MCF 10A (cell line): ENCODE measurements at regions not wholly inside any gene's neighbourhood (a gene's known extent, or its start where the extent isn't known, plus 50 kb on each side); places are given as distances from the start of the nearest gene placed in this dataset.

ENCODE experiments used
- BruUV-seq: library from RNA; stranded (reverse); fragments of 400-500 nt; replicated peaks from 2 replicates; lab custom pipeline; 2021; lab: Mats Ljungman, UMichigan
- CTCF ChIA-PET: fragments of 300-600 bp; sonication (Branson Sonifier 250); formaldehyde crosslinking; extraction: SDS; loops from one replicate; lab custom pipeline; 2021; ENCODE audit warnings: antibody characterized with exemption, inconsistent platforms; lab: Yijun Ruan, JAX
- POLR2A ChIA-PET: fragments of 300-600, 350-650 bp; sonication (Branson Sonifier 250); formaldehyde crosslinking; extraction: SDS; loops from one replicate; lab custom pipeline; 2020; ENCODE audit warnings: antibody characterized with exemption, inconsistent platforms; lab: Yijun Ruan, JAX
- DNase-seq: peaks from one replicate; pipeline ENCODE4 v3.0.0-alpha.2; 2018; ENCODE audit not compliant: unreplicated experiment
- H3K27ac Mint-ChIP-seq: one replicate; pipeline ENCODE4 v1.8.0; 2022; ENCODE audit warnings: mild to moderate bottlenecking, low read depth, mixed read lengths; ENCODE audit not compliant: unreplicated experiment
- H3K27me3 Mint-ChIP-seq: one replicate; pipeline ENCODE4 v1.8.0; 2022; ENCODE audit warnings: mixed read lengths; ENCODE audit not compliant: insufficient read depth, unreplicated experiment
- H3K36me3 Mint-ChIP-seq: one replicate; pipeline ENCODE4 v1.8.0; 2022; ENCODE audit warnings: mild to moderate bottlenecking, moderate library complexity, mixed read lengths; ENCODE audit not compliant: insufficient read depth, unreplicated experiment
- H3K4me1 Mint-ChIP-seq: one replicate; pipeline ENCODE4 v1.8.0; 2022; ENCODE audit warnings: mixed read lengths; ENCODE audit not compliant: insufficient read depth, unreplicated experiment
- H3K4me3 Mint-ChIP-seq: one replicate; pipeline ENCODE4 v1.8.0; 2022; ENCODE audit warnings: mild to moderate bottlenecking, moderate library complexity, mixed read lengths; ENCODE audit not compliant: unreplicated experiment
- H3K9me3 Mint-ChIP-seq: one replicate; pipeline ENCODE4 v1.8.0; 2022; ENCODE audit warnings: mixed read lengths; ENCODE audit not compliant: unreplicated experiment
- CTCF ChIP-seq: fragments of 200-600 bp; IDR thresholded peaks from one replicate; pipeline ENCODE4 v1.8.0; 2022; ENCODE audit warnings: antibody characterized with exemption, mild to moderate bottlenecking; ENCODE audit not compliant: unreplicated experiment
- intact Hi-C: fragments of 100-400 bp; cut with micrococcal nuclease; formaldehyde crosslinking; loops from 2 replicates; pipeline ENCODE4 v1.14.1; 2022

- ChIA-PET CTCF (interaction anchor here (0.6 to 3.1 kb wide), 5 partner anchors 8 to 937 kb away, joined by 3 to 15 read pairs (median 3); no protein-coding TSS in a partner anchor), POLR2A (interaction anchor here (1.5 to 1.7 kb wide), 2 partner anchors 31 to 79 kb away, joined by 3 to 4 read pairs; no protein-coding TSS in a partner anchor)
- H3K27ac Mint-ChIP-seq, result peak overlapping the region; percentile 49
- no TSS peak for BruUV-seq
- peaks cover 7% of the 10 kb centered on the region for H3K4me1 Mint-ChIP-seq
- no peaks in the 10 kb centered on the region for H3K27me3 Mint-ChIP-seq
- H3K9me3 Mint-ChIP-seq, result no peaks in the 10 kb centered on the region
- no peak overlapping the region for H3K4me3 Mint-ChIP-seq
- no peaks in the 10 kb centered on the region for H3K36me3 Mint-ChIP-seq
- TF ChIP-seq CTCF, result no peak
- intact Hi-C loops, result no loop called here
- DNase-seq, result peak; percentile 96
These were observed 223.9 kb downstream of the DUSP10 start for GRCh38 chr1:221517961-221518360.

GRCh38 chr1:221520250-221520649, 221.6 kb downstream of the DUSP10 start:
- no peaks in the 10 kb centered on the region for H3K27me3 Mint-ChIP-seq
- no peak overlapping the region for H3K4me3 Mint-ChIP-seq
- H3K9me3 Mint-ChIP-seq, result no peaks in the 10 kb centered on the region
- intact Hi-C loops, result no loop called here
- no peak for DNase-seq
- no peak overlapping the region for H3K27ac Mint-ChIP-seq
- H3K4me1 Mint-ChIP-seq, result peaks cover 7% of the 10 kb centered on the region
- POLR2A ChIA-PET, result no interaction called here
- TF ChIP-seq CTCF, result no peak
- CTCF ChIA-PET, result interaction anchor here (0.6 to 1.2 kb wide), 4 partner anchors 11 to 488 kb away, joined by 3 to 4 read pairs (median 3); no protein-coding TSS in a partner anchor
- BruUV-seq, result no TSS peak
- no peaks in the 10 kb centered on the region for H3K36me3 Mint-ChIP-seq

DNA sequence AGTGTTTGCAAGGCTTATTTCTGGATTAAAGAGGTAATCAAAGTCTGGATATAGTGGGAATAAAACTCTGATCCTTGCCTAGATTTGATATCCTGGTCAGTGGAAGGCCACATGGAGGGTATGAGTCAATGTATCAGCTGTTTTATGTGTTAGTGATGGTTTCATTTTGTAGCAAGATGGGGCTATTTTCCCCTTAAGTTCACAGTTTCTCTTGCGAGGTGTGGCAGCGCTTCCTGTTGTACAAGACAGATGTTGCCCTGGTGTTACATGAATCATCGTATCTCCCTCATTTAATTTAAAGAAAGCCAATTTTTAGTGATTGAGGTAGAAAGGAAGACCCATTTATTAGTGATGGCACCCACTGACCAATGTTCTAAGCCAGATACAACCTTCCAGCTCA, 220.2 kb downstream of the DUSP10 start:
- Mint-ChIP-seq H3K27me3 (no peaks in the 10 kb centered on the region), H3K4me3 (no peak overlapping the region), H3K27ac (no peak overlapping the region), H3K9me3 (no peaks in the 10 kb centered on the region), H3K36me3 (no peaks in the 10 kb centered on the region), H3K4me1 (peaks cover 7% of the 10 kb centered on the region)
- intact Hi-C loops, result no loop called here
- POLR2A ChIA-PET, result no interaction called here
- DNase-seq, result no peak
- BruUV-seq, result no TSS peak
- no peak for TF ChIP-seq CTCF
- CTCF ChIA-PET, result interaction anchor here (0.6 to 1.9 kb wide), 2 partner anchors 487 to 603 kb away, joined by 3 to 4 read pairs; no protein-coding TSS in a partner anchor

GRCh38 chr1:221522529-221522940, 219.4 kb downstream of the DUSP10 start:
- no peak for DNase-seq
- no TSS peak for BruUV-seq
- Mint-ChIP-seq H3K4me1 (peaks cover 7% of the 10 kb centered on the region), H3K4me3 (no peak overlapping the region), H3K27ac (no peak overlapping the region), H3K9me3 (no peaks in the 10 kb centered on the region), H3K27me3 (no peaks in the 10 kb centered on the region), H3K36me3 (no peaks in the 10 kb centered on the region)
- intact Hi-C loops, result no loop called here
- ChIA-PET CTCF (interaction anchor here (0.7 to 1.9 kb wide), 3 partner anchors 43 to 486 kb away, joined by 3 to 4 read pairs (median 3); no protein-coding TSS in a partner anchor), POLR2A (interaction anchor here (0.5 to 1.4 kb wide), 3 partner anchors 9 to 17 kb away, joined by 3 to 4 read pairs (median 3); no protein-coding TSS in a partner anchor)
- TF ChIP-seq CTCF, result no peak
